K562 (cell line): ENCODE measurements at regions not wholly inside any gene's neighbourhood (a gene's known extent, or its start where the extent isn't known, plus 50 kb on each side); places are given as distances from the start of the nearest gene placed in this dataset.

Source experiments
- CBFA2T3 ChIP-seq: fragments of 450-650 bp; IDR thresholded peaks from 2 replicates; pipeline ENCODE4 v1.6.1; 2017
- ELF1 ChIP-seq: fragments of 200-800 bp; sonication (Bioruptor generic); IDR thresholded peaks from 2 replicates; pipeline ENCODE4 v1.6.1; 2016; ENCODE audit warnings: missing genetic modification characterization, missing compliant biosample characterization
- ETS1 ChIP-seq: conservative IDR thresholded peaks from 2 replicates; pipeline ENCODE4 v1.6.1; 2011; ENCODE audit warnings: low read depth, mild to moderate bottlenecking, low read length; ENCODE audit not compliant: control insufficient read depth
- HNRNPUL1 ChIP-seq: fragments of 200-400 bp; formaldehyde crosslinking; IDR thresholded peaks from 2 replicates; pipeline ENCODE4 v1.6.1; 2017; ENCODE audit warnings: low read length
- KAT7 ChIP-seq: sonication (generic); formaldehyde crosslinking; IDR thresholded peaks from 2 replicates; pipeline ENCODE4 v1.8.0; 2022; ENCODE audit warnings: missing genetic modification reagents, mild to moderate bottlenecking, borderline replicate concordance
- PBX2 ChIP-seq, 2 experiments: IDR thresholded peaks in 1 of 2; conservative IDR thresholded peaks in 1 of 2; 2 replicates each; pipeline ENCODE4 v1.6.1; 2016; ENCODE audit warnings: low read depth in 2 of 2, mild to moderate bottlenecking in 1 of 2, missing compliant biosample characterization in 1 of 2, missing genetic modification characterization in 1 of 2, moderate library complexity in 1 of 2
- PKNOX1 ChIP-seq: fragments of 450-650 bp; IDR thresholded peaks from 2 replicates; pipeline ENCODE4 v1.6.1; 2016
- SOX6 ChIP-seq: fragments of 450-650 bp; IDR thresholded peaks from 2 replicates; pipeline ENCODE4 v1.6.1; 2014; ENCODE audit warnings: mild to moderate bottlenecking
- UBTF ChIP-seq, 2 experiments: IDR thresholded peaks; 2 replicates each; pipeline ENCODE4 v1.6.1; 2012; ENCODE audit warnings: improper control_type of control experiment in 2 of 2, low read depth in 2 of 2, low read length in 2 of 2, borderline replicate concordance in 1 of 2

GRCh38 chr6:14824484-14825275 is 421.2 kb upstream of the JARID2 start (continued):
- TF ChIP-seq UBTF (IDR thresholded peaks at IDR 0.05; ENCODE audit: borderline replicate concordance in 1 of 2, low read depth in 2 of 2, low read length in 2 of 2) (no peak), ELF1 (tag) (no peak), KAT7 (no peak), CBFA2T3 (no peak), ETS1 (no peak), SOX6 (peak; percentile 12; the same call in 1 of the 2 replicates), PKNOX1 (peak; percentile 74), PBX2 (CRISPR knock-in tag; IDR thresholded peaks at IDR 0.05; ENCODE audit: low read depth) (no peak), PBX2 (tag; conservative IDR thresholded peaks at IDR 0.05; ENCODE audit: low read depth) (peak; percentile 94), HNRNPUL1 (no peak)
